OCI-LY7 (cell line): ENCODE measurements at regions not wholly inside any gene's neighbourhood (a gene's known extent, or its start where the extent isn't known, plus 50 kb on each side); places are given as distances from the start of the nearest gene placed in this dataset.
A peak's percentile ranks its signal among the peaks of the same experiment; 100 is the strongest.

ENCODE experiments used
- BruUV-seq: library from RNA; stranded (reverse); fragments of 400-500 nt; replicated peaks from 2 replicates; lab custom pipeline; 2021; lab: Mats Ljungman, UMichigan
- CTCF ChIA-PET: fragments of 300-600 bp; sonication (Branson Sonifier 250); formaldehyde crosslinking; loops from one replicate; lab custom pipeline; 2022; ENCODE audit warnings: antibody characterized with exemption; ENCODE audit not compliant: unreplicated experiment; lab: Charles Lee
- POLR2A ChIA-PET: fragments of 300-600 bp; sonication (Branson Sonifier 250); formaldehyde crosslinking; loops from one replicate; lab custom pipeline; 2022; ENCODE audit warnings: antibody characterized with exemption; lab: Charles Lee
- DNase-seq: peaks from one replicate; pipeline ENCODE4 v3.0.0-alpha.2; 2015; ENCODE audit warnings: low spot score
- H2AFZ ChIP-seq: fragments of 200-600 bp; sonication (generic), shearing (Covaris generic); 2 replicates; pipeline ENCODE4 v1.6.1; 2014; ENCODE audit warnings: mild to moderate bottlenecking, antibody characterized with exemption, low read length, moderate library complexity
- H3K27ac ChIP-seq: fragments of 200-600 bp; sonication (generic); 2 replicates; pipeline ENCODE4 v1.5.1; 2014; ENCODE audit warnings: mixed run types, low read depth, mild to moderate bottlenecking, moderate library complexity, low read length, inconsistent platforms; ENCODE audit not compliant: poor library complexity, severe bottlenecking
- H3K36me3 ChIP-seq: fragments of 200-600 bp; sonication (generic); 2 replicates; pipeline ENCODE4 v1.6.1; 2014; ENCODE audit warnings: mild to moderate bottlenecking, antibody characterized with exemption, low read length, moderate library complexity, mixed read lengths; ENCODE audit not compliant: insufficient read depth
- H3K4me1 ChIP-seq: fragments of 200-600 bp; sonication (generic); 2 replicates; pipeline ENCODE4 v1.5.1; 2014; ENCODE audit warnings: mild to moderate bottlenecking, low read length; ENCODE audit not compliant: insufficient read depth, poor library complexity, severe bottlenecking
- H3K4me2 ChIP-seq: fragments of 200-600 bp; sonication (generic); 2 replicates; pipeline ENCODE4 v1.6.1; 2014; ENCODE audit warnings: mild to moderate bottlenecking, low read length
- H3K4me3 ChIP-seq: fragments of 200-600 bp; sonication (generic); 2 replicates; pipeline ENCODE4 v1.5.1; 2014; ENCODE audit warnings: mild to moderate bottlenecking, low read depth, low read length; ENCODE audit not compliant: poor library complexity, severe bottlenecking
- H3K79me2 ChIP-seq: fragments of 200-600 bp; sonication (generic); 2 replicates; pipeline ENCODE4 v1.6.1; 2016; ENCODE audit warnings: low read depth, mild to moderate bottlenecking, low read length, moderate library complexity, mixed read lengths; ENCODE audit not compliant: insufficient read depth
- H3K9me2 ChIP-seq: fragments of 200-600 bp; sonication (generic); 2 replicates; pipeline ENCODE4 v1.6.1; 2016; ENCODE audit warnings: mild to moderate bottlenecking, low read length, mixed read lengths; ENCODE audit not compliant: insufficient read depth
- H3K9me3 ChIP-seq: fragments of 200-600 bp; sonication (generic); 2 replicates; pipeline ENCODE4 v1.6.1; 2014; ENCODE audit warnings: mild to moderate bottlenecking, mixed run types, low read length, mixed read lengths
- H4K20me1 ChIP-seq: fragments of 200-600 bp; sonication (generic); 2 replicates; pipeline ENCODE4 v1.6.1; 2014; ENCODE audit warnings: mild to moderate bottlenecking, antibody characterized with exemption, low read length, moderate library complexity, mixed read lengths; ENCODE audit not compliant: insufficient read depth
- EZH2phosphoT487 ChIP-seq: fragments of 200-600 bp; sonication (generic); IDR thresholded peaks from 2 replicates; pipeline ENCODE4 v1.6.1; 2018; ENCODE audit warnings: low read depth, borderline replicate concordance, mild to moderate bottlenecking, mixed run types, antibody characterized with exemption, low read length, moderate library complexity, mixed read lengths
- intact Hi-C: fragments of 100-400 bp; cut with micrococcal nuclease; formaldehyde crosslinking; loops from one replicate; pipeline ENCODE4 v1.10.0; 2022; ENCODE audit not compliant: unreplicated experiment
- TF ChIP-seq, protein P1 (sequence below): fragments of 200-600 bp; sonication (generic); conservative IDR thresholded peaks from 2 replicates; pipeline ENCODE4 v1.5.1; 2014; ENCODE audit warnings: mild to moderate bottlenecking, antibody characterized with exemption, low read length, moderate library complexity, mixed read lengths

DNA sequence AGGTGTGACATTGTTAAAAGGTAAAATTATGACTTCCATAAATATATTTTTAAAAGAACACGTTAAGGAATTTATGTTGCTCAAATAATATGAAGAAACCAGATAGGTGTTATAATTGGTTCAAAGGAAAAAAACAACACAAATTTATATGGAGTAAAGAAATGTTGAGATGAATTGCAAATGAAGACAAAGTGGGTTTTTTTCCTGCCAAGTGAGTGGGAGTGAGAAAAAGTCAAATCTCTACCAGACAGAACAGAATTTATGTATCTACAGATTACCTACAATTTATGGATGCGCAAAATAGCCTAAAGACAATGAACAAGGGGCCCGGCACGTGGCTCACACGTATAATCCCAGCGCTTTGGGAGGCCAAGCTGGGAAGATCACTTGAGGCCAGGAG, 159.7 kb upstream of the SLC1A4 start:
- POLR2A ChIA-PET, result no interaction called here
- no TSS peak for BruUV-seq

DNA sequence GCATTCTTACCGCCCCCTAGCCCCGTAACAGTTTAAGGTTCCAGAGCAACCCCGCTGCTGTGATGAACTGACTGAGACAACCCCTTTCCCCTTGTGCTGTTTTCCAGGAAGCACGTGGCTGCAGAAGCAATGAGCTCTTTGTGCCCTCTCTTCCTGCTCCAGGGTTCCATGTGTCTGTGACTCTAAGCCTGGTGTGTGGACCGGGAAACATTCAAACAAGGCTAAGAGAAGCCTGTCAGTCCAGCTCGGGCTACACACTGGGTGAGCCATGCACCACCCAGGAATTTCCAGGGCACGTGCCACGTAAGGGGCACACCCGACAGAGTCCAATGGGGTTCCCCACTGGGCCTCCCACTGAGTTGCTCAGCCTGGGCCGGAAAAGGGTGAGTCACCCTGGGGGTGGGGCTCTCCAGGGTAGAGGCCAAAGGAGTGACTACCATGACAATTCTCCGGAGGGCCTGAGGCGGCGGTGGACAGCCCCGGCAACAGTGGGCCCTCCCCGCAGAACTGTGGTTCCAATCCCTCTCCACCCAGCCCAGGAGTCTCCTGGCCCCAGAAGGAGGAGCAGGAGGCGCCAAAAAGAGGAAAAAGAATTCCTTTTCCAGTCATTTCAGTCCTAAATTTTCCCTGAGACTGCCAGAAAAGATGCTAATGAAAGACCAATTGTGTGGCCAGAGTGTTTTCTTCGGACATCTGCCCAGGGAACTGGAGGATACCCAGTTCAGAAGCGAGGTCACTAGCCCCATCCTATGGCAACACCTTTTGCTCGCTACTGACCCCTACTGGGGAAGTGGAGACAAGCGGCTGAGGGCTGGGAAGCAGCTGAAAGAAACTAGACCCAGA, 157.8 kb upstream of the SLC1A4 start:
- Histone ChIP-seq H3K9me3 (no peaks in the 10 kb centered on the region), H3K4me2 (peak overlapping the region; percentile 32; the same call in 1 of the 2 replicates), H3K9me2 (no peaks in the 10 kb centered on the region), H3K36me3 (no peaks in the 10 kb centered on the region), H3K79me2 (no peaks in the 10 kb centered on the region), H3K4me1 (peaks cover 6% of the 10 kb centered on the region), H4K20me1 (no peaks in the 10 kb centered on the region), H3K4me3 (no peak overlapping the region), H2AFZ (peak overlapping the region; percentile 50; the same call in 1 of the 2 replicates), H3K27ac (no peak overlapping the region)
- intact Hi-C loops, result loop anchor here (1.0 kb wide), 3 partner anchors 80 to 241 kb away; no protein-coding TSS in a partner anchor
- DNase-seq, result peak; percentile 84
- TF ChIP-seq EZH2phosphoT487, result no peak
- TF ChIP-seq, protein P1, sequence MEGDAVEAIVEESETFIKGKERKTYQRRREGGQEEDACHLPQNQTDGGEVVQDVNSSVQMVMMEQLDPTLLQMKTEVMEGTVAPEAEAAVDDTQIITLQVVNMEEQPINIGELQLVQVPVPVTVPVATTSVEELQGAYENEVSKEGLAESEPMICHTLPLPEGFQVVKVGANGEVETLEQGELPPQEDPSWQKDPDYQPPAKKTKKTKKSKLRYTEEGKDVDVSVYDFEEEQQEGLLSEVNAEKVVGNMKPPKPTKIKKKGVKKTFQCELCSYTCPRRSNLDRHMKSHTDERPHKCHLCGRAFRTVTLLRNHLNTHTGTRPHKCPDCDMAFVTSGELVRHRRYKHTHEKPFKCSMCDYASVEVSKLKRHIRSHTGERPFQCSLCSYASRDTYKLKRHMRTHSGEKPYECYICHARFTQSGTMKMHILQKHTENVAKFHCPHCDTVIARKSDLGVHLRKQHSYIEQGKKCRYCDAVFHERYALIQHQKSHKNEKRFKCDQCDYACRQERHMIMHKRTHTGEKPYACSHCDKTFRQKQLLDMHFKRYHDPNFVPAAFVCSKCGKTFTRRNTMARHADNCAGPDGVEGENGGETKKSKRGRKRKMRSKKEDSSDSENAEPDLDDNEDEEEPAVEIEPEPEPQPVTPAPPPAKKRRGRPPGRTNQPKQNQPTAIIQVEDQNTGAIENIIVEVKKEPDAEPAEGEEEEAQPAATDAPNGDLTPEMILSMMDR, result peak; percentile 99
- no TSS peak for BruUV-seq
- CTCF ChIA-PET, result interaction anchor here (0.5 to 0.6 kb wide), 2 partner anchors 9 to 189 kb away, joined by 3 read pairs; no protein-coding TSS in a partner anchor
- POLR2A ChIA-PET, result interaction anchor here (0.6 kb wide), 2 partner anchors 189 to 322 kb away, joined by 4 to 5 read pairs; no protein-coding TSS in a partner anchor

More for the DNA sequence above, 159.7 kb upstream of the SLC1A4 start:
- Histone ChIP-seq H3K4me1 (peaks cover 23% of the 10 kb centered on the region), H3K9me3 (no peaks in the 10 kb centered on the region), H3K79me2 (no peaks in the 10 kb centered on the region), H3K4me3 (no peak overlapping the region), H3K4me2 (no peak overlapping the region), H4K20me1 (no peaks in the 10 kb centered on the region), H2AFZ (no peak overlapping the region), H3K9me2 (no peaks in the 10 kb centered on the region), H3K27ac (no peak overlapping the region), H3K36me3 (no peaks in the 10 kb centered on the region)
- no peak for DNase-seq
- intact Hi-C loops, result no loop called here
- TF ChIP-seq, protein P1, result no peak
- TF ChIP-seq EZH2phosphoT487, result no peak
- CTCF ChIA-PET, result no interaction called here

DNA sequence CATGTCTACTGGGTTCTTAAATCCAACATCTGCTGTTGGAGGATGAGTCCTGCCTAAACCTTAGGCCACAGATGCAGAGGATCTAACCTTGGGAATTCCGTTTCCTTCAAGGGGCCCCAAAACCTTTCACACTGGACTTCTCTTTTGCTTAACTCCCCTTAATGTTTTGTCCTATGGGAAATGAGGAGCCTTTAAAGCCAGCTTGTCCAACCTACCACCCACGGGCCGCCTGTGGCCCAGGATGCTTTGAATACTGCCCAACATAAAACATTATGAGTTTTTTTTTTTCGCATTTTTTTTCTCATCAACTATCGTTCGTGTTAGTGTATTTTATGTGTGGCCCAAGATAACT, 157.2 kb upstream of the SLC1A4 start:
- TF ChIP-seq EZH2phosphoT487, result no peak
- TF ChIP-seq, protein P1, result peak; percentile 30; the same call in 1 of the 2 replicates
- Histone ChIP-seq H3K79me2 (no peaks in the 10 kb centered on the region), H4K20me1 (no peaks in the 10 kb centered on the region), H3K9me2 (no peaks in the 10 kb centered on the region), H3K4me2 (no peak overlapping the region), H3K4me3 (no peak overlapping the region), H2AFZ (peak overlapping the region; percentile 50; the same call in 1 of the 2 replicates), H3K27ac (no peak overlapping the region), H3K4me1 (peaks cover 9% of the 10 kb centered on the region), H3K36me3 (no peaks in the 10 kb centered on the region), H3K9me3 (no peaks in the 10 kb centered on the region)
- BruUV-seq, result no TSS peak
- no peak for DNase-seq
- POLR2A ChIA-PET, result interaction anchor here (0.6 kb wide), 1 partner anchor 189 kb away, joined by 4 read pairs; no protein-coding TSS in a partner anchor
- CTCF ChIA-PET, result interaction anchor here (0.5 kb wide), 1 partner anchor 8 kb away, joined by 3 read pairs; no protein-coding TSS in a partner anchor
- intact Hi-C loops, result loop anchor here (1.0 kb wide), 3 partner anchors 81 to 242 kb away; no protein-coding TSS in a partner anchor
